ENCODE measurements at regions not wholly inside any gene's neighbourhood (a gene's known extent, or its start where the extent isn't known, plus 50 kb on each side); places are given as distances from the start of the nearest gene placed in this dataset.
"Not testable (repeated sequence)": the region's sequence is repeated elsewhere in the genome, so short reads cannot be mapped to it uniquely, and the experiment has no call there.

GRCh38 chr11:115643549-115644270, 139.5 kb upstream of the CADM1 start:
- DNase-seq (ENCODE audit: low read depth) = no peak

- no peak for DNase-seq (ENCODE audit: low read depth)
Measured at GRCh38 chr11:115642660-115643059, 138.4 kb upstream of the CADM1 start.

- no peak for DNase-seq (ENCODE audit: low read depth)
Measured at GRCh38 chr11:115637599-115638241, 133.5 kb upstream of the CADM1 start.

GRCh38 chr11:115636753-115637527, 132.7 kb upstream of the CADM1 start:
- DNase-seq (ENCODE audit: low read depth) = no peak

- DNase-seq (ENCODE audit: low read depth) = not testable (repeated sequence)
Measured at GRCh38 chr11:115633977-115634376, 129.8 kb upstream of the CADM1 start.

- no peak for DNase-seq (ENCODE audit: low read depth)
Measured at GRCh38 chr11:115632061-115632460, 127.8 kb upstream of the CADM1 start.

GRCh38 chr11:115631609-115632008, 127.4 kb upstream of the CADM1 start:
- no peak for DNase-seq (ENCODE audit: low read depth)

- DNase-seq (ENCODE audit: low read depth) = no peak
Measured at GRCh38 chr11:115630214-115630613, 126.0 kb upstream of the CADM1 start.

- DNase-seq (ENCODE audit: low read depth) = no peak
Measured at GRCh38 chr11:115629456-115630015, 125.3 kb upstream of the CADM1 start.

GRCh38 chr11:115627666-115628460, 123.6 kb upstream of the CADM1 start:
- DNase-seq (ENCODE audit: low read depth) = no peak

- no peak for DNase-seq (ENCODE audit: low read depth)
Measured at GRCh38 chr11:115627071-115627470, 122.9 kb upstream of the CADM1 start.

GRCh38 chr11:115626414-115626813, 122.2 kb upstream of the CADM1 start:
- peak; percentile 59 for DNase-seq (ENCODE audit: low read depth)

GRCh38 chr11:115625502-115625901, 121.3 kb upstream of the CADM1 start:
- no peak for DNase-seq (ENCODE audit: low read depth)

GRCh38 chr11:115624065-115624464, 119.8 kb upstream of the CADM1 start:
- DNase-seq (ENCODE audit: low read depth) = no peak

- peak; percentile 92 for DNase-seq (ENCODE audit: low read depth)
Measured at GRCh38 chr11:115623021-115623451, 118.8 kb upstream of the CADM1 start.

GRCh38 chr11:115618428-115618827, 114.2 kb upstream of the CADM1 start:
- peak; percentile 37 for DNase-seq (ENCODE audit: low read depth)

GRCh38 chr11:115617767-115618166, 113.6 kb upstream of the CADM1 start:
- no peak for DNase-seq (ENCODE audit: low read depth)

GRCh38 chr11:115616971-115617370, 112.8 kb upstream of the CADM1 start:
- peak; percentile 94 for DNase-seq (ENCODE audit: low read depth)

- peak; percentile 88 for DNase-seq (ENCODE audit: low read depth)
Measured at GRCh38 chr11:115613986-115614632, 109.9 kb upstream of the CADM1 start.

GRCh38 chr11:115613004-115613403, 108.8 kb upstream of the CADM1 start:
- DNase-seq (ENCODE audit: low read depth) = no peak

Data from M059J (cell line).